ENCODE measurements at regions not wholly inside any gene's neighbourhood (a gene's known extent, or its start where the extent isn't known, plus 50 kb on each side); places are given as distances from the start of the nearest gene placed in this dataset.

- no peak overlapping the region for H2BK20ac ChIP-seq (ENCODE audit: low read length)
- no peaks in the 10 kb centered on the region; a peak in 2 of 7 replicates for H3K4me1 ChIP-seq (replicated peaks in 1 of 4; ENCODE audit: control insufficient read depth in 3 of 4, insufficient read depth in 4 of 4, low read length in 3 of 4)
- H4K91ac ChIP-seq (replicated peaks; ENCODE audit: insufficient read length, low read length), result no peak overlapping the region
- H2AK5ac ChIP-seq (ENCODE audit: low read depth, low read length), result no peak overlapping the region
- ChIA-PET POLR2A (ENCODE audit: partially characterized antibody) (no interaction called here), CTCF (ENCODE audit: partially characterized antibody) (interaction anchor here (0.6 to 1.9 kb wide), 32 partner anchors 8 to 432 kb away, joined by 3 to 8 read pairs (median 4); partner anchors contain the start of gene C21orf91)
- 87% methylated on average over 4 of the region's 4 CpGs; no CpG with 5 or more reads in 1 of the 2 experiments for WGBS, 2 experiments (ENCODE audit: extremely low coverage in 1 of 2, insufficient coverage in 1 of 2, insufficient read length in 1 of 2, insufficient replicate concordance in 2 of 2, low coverage in 1 of 2, low lambda C conversion rate in 2 of 2, missing lambda C conversion rate in 1 of 2)
- no peak overlapping the region for H2BK5ac ChIP-seq (ENCODE audit: low read depth, low read length)
- H3K23me2 ChIP-seq (ENCODE audit: low read depth, low read length), result no peaks in the 10 kb centered on the region
- no peak overlapping the region for H3K23ac ChIP-seq (ENCODE audit: insufficient read length)
- no peak overlapping the region for H3K4me2 ChIP-seq (ENCODE audit: insufficient read depth in 1 of 2, low read depth in 2 of 2, low read length in 2 of 2)
- no peak overlapping the region for H3K4me3 ChIP-seq (ENCODE audit: extremely low read depth in 1 of 4, insufficient read depth in 2 of 4, low read depth in 3 of 4, low read length in 4 of 4)
- H4K20me1 ChIP-seq (replicated peaks in 1 of 2; ENCODE audit: control insufficient read depth in 1 of 2, insufficient read depth in 2 of 2, low read length in 2 of 2), result no peaks in the 10 kb centered on the region
- no peak overlapping the region for H3K27ac ChIP-seq (ENCODE audit: low read depth, low read length)
- no peak overlapping the region for H3K4ac ChIP-seq (replicated peaks; ENCODE audit: insufficient read length, low read depth, low read length)
- H2BK120ac ChIP-seq (replicated peaks; ENCODE audit: low read depth, low read length), result no peak overlapping the region
- H3K18ac ChIP-seq (ENCODE audit: extremely low read depth, low read length), result no peak overlapping the region
- no peak overlapping the region for H3K56ac ChIP-seq (replicated peaks; ENCODE audit: insufficient read length, low read depth, low read length)
- H4K5ac ChIP-seq (ENCODE audit: insufficient read length, low read depth, low read length), result no peak overlapping the region
- TF ChIP-seq POLR2AphosphoS5 (IDR thresholded peaks at IDR 0.05; ENCODE audit: low read depth, low read length) (no peak), CTCF (IDR thresholded peaks at IDR 0.05; ENCODE audit: control extremely low read depth in 1 of 3, insufficient read depth in 1 of 3, low read depth in 1 of 3, low read length in 3 of 3) (peak in 2 of 3 experiments; percentile 32 to 53; a peak in 2 of 4 replicates)
- H2BK15ac ChIP-seq (ENCODE audit: low read length), result no peak overlapping the region
- no peak overlapping the region for H3K14ac ChIP-seq (ENCODE audit: insufficient read length)
- no peak overlapping the region for H4K8ac ChIP-seq (ENCODE audit: extremely low read depth, insufficient read depth, low read length)
- peaks cover 0 to 3% of the 10 kb centered on the region in 2 experiments; a peak in 1 of 4 replicates for H3K9me3 ChIP-seq (ENCODE audit: insufficient read depth in 2 of 2, low read depth in 1 of 2, low read length in 1 of 2)
- H3K9ac ChIP-seq (replicated peaks in 1 of 4; ENCODE audit: extremely low read depth in 1 of 4, low read depth in 3 of 4, low read length in 3 of 4), result no peak overlapping the region
- H3K79me2 ChIP-seq (ENCODE audit: control insufficient read depth in 1 of 2, insufficient read depth in 2 of 2, low read length in 2 of 2), result no peaks in the 10 kb centered on the region
- FAIRE-seq (peak; percentile 57), DNase-seq (ENCODE audit: low read depth in 1 of 2, low spot score in 2 of 2) (no peak)
- H3K79me1 ChIP-seq (ENCODE audit: low read depth, low read length), result no peaks in the 10 kb centered on the region
- no peak overlapping the region for H2AFZ ChIP-seq (ENCODE audit: low read length)
- H2BK12ac ChIP-seq (ENCODE audit: low read depth, low read length), result no peak overlapping the region
- no peaks in the 10 kb centered on the region for H3K36me3 ChIP-seq (ENCODE audit: control insufficient read depth in 2 of 4, insufficient read depth in 4 of 4, low read length in 3 of 4)
- no peaks in the 10 kb centered on the region for H3K27me3 ChIP-seq (replicated peaks in 1 of 4; ENCODE audit: control insufficient read depth in 3 of 4, extremely low read depth in 1 of 4, insufficient read depth in 3 of 4, low read length in 3 of 4)
Measured at GRCh38 chr21:17931080-17931479, 111.9 kb upstream of the C21orf91 start.
